HUES6 (cell line): ENCODE measurements at regions not wholly inside any gene's neighbourhood (a gene's known extent, or its start where the extent isn't known, plus 50 kb on each side); places are given as distances from the start of the nearest gene placed in this dataset.

Experiments
- H3K27ac ChIP-seq: 2 replicates; pipeline ENCODE4 v1.7.0; 2013; ENCODE audit warnings: low read depth, mild to moderate bottlenecking, low read length, inconsistent platforms
- H3K27me3 ChIP-seq: 2 replicates; pipeline ENCODE4 v1.6.1; 2013; ENCODE audit warnings: low read length; ENCODE audit not compliant: control insufficient read depth, insufficient read depth
- H3K36me3 ChIP-seq: 2 replicates; pipeline ENCODE4 v1.6.1; 2013; ENCODE audit warnings: low read length; ENCODE audit not compliant: control insufficient read depth, insufficient read depth
- H3K4me1 ChIP-seq: 2 replicates; pipeline ENCODE4 v1.6.1; 2013; ENCODE audit warnings: low read length; ENCODE audit not compliant: control insufficient read depth, insufficient read depth
- H3K4me3 ChIP-seq: 2 replicates; pipeline ENCODE4 v1.5.1; 2013; ENCODE audit warnings: low read depth, low read length
- H3K9ac ChIP-seq: one replicate; pipeline ENCODE4 v1.6.1; 2013; ENCODE audit warnings: mild to moderate bottlenecking, low read length
- H3K9me3 ChIP-seq: 2 replicates; pipeline ENCODE4 v1.6.1; 2013; ENCODE audit warnings: low read depth, low read length; ENCODE audit not compliant: control insufficient read depth, insufficient read depth

DNA sequence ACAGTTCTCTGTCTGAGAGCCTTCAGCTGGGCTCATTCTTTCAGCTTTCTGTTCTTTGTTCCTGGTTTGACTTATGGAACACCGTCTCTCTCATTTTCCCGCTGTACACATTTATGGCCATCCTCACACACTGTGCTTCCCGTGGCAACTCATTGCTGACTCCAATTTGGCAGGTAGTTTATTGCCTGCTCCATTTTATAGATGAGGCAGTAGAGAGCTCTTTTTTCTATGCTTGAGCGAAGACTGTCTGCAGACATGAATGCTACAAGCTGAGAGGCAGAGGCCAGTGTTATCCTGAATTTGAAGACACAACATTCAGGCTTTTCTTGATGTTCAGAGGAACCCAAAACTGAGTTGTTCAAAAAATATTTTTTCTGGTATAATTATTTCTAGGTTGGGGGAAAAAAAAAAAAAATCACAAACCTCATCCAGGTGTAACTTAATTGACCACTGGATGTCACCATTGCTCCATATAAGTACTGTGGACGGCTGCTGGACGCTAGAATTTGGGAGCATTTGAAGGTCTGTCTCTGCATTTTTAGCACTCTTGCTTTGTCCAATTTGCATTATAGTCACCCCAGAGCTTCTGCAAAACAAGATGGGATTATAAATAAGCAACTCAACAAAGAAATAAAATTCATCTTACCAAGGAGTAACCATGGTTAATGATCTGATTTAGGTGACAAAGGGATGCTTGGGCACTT lies 83.5 kb downstream of the HRH4 start:
- Histone ChIP-seq H3K27me3 (no peaks in the 10 kb centered on the region), H3K9me3 (no peaks in the 10 kb centered on the region), H3K27ac (no peak overlapping the region), H3K36me3 (no peaks in the 10 kb centered on the region), H3K9ac (no peak overlapping the region), H3K4me3 (no peak overlapping the region), H3K4me1 (no peaks in the 10 kb centered on the region)

DNA sequence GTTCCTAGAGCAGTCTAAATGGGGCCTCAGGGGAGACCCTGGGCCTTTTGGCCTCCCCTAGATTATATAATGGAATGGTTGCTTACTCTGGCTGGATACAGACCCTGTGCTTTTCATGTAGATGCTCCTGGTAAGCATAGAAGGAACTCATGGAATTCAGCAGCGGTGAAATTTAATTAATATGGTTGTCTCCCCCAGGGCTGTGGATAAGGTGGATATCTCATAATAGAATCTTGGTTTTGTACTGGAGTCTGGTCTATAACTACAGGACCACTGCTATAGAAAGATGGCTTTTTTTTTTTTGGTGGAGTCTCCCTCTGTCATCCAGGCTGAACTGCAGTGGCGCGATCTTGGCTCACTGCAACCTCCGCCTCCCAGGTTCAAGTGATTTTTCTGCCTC lies 84.5 kb downstream of the HRH4 start:
- Histone ChIP-seq H3K9ac (no peak overlapping the region), H3K4me1 (no peaks in the 10 kb centered on the region), H3K27me3 (no peaks in the 10 kb centered on the region), H3K9me3 (no peaks in the 10 kb centered on the region), H3K4me3 (no peak overlapping the region), H3K36me3 (no peaks in the 10 kb centered on the region), H3K27ac (no peak overlapping the region)

DNA sequence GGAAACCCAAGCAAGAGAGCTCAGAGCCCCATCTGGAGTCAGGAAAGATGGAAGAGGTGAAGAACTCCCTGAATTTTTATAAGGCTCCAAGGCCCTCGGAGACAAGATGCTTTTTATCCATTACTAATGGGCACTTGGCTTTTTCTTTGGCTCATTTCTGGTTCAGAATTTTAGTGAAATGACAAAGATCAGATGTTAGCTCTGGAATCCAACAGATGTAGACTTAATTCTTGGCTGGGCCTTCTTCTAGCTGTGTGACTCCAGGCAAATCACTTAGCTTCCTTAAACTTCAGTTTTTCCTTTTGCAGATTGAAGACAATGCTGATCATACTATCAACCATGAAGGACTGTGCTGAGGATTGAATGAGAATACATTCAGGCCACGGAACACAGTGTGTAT lies 85.2 kb downstream of the HRH4 start:
- H3K9ac ChIP-seq: no peak overlapping the region
- no peaks in the 10 kb centered on the region for H3K27me3 ChIP-seq
- no peaks in the 10 kb centered on the region for H3K4me1 ChIP-seq
- H3K27ac ChIP-seq: no peak overlapping the region
- no peaks in the 10 kb centered on the region for H3K36me3 ChIP-seq
- H3K4me3 ChIP-seq: no peak overlapping the region
- H3K9me3 ChIP-seq: no peaks in the 10 kb centered on the region

DNA sequence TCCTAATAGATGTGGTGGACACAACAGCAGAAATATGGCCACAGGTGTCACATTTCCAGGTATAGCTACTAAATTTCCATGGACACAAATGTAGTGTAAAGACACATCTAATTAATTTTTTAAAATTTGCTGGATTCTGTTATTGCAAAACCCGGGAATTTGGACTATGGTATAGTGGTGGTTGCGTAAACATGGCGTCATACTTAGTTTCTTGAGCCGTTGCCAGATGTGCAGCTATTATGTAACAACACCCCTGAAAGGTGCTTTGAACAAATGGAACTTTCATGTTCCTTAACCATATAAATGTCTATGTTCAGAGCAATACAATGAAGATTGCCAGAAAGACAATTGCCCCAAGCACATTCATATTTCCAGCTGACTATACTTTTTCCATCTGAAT lies 85.9 kb downstream of the HRH4 start:
- H3K36me3 ChIP-seq: no peaks in the 10 kb centered on the region
- H3K4me3 ChIP-seq: no peak overlapping the region
- no peaks in the 10 kb centered on the region for H3K9me3 ChIP-seq
- H3K9ac ChIP-seq: no peak overlapping the region
- H3K4me1 ChIP-seq: no peaks in the 10 kb centered on the region
- H3K27me3 ChIP-seq: no peaks in the 10 kb centered on the region
- H3K27ac ChIP-seq: no peak overlapping the region

DNA sequence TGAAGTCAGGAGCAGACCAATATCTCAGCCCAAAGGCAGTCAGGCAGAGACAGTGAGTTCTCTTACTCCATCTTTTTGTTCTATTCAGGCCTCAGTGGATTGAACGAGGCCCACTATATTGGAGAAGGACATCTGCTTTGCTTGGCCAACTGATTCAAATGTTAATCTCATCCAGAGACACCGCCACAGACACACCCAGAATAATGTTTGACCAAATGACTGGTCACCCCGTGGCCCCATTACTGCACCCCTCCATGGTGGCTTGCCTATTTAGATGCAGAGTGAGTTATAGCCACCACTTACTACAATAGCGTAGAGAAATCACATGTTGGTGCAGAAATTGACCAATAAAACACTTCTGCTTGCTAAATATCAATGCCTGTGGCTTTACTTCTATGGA lies 88.1 kb downstream of the HRH4 start:
- no peaks in the 10 kb centered on the region for H3K27me3 ChIP-seq
- H3K9ac ChIP-seq: no peak overlapping the region
- H3K36me3 ChIP-seq: no peaks in the 10 kb centered on the region
- H3K4me3 ChIP-seq: no peak overlapping the region
- no peak overlapping the region for H3K27ac ChIP-seq
- H3K4me1 ChIP-seq: peaks cover under 1% of the 10 kb centered on the region; the same call in 1 of the 2 replicates
- no peaks in the 10 kb centered on the region for H3K9me3 ChIP-seq

DNA sequence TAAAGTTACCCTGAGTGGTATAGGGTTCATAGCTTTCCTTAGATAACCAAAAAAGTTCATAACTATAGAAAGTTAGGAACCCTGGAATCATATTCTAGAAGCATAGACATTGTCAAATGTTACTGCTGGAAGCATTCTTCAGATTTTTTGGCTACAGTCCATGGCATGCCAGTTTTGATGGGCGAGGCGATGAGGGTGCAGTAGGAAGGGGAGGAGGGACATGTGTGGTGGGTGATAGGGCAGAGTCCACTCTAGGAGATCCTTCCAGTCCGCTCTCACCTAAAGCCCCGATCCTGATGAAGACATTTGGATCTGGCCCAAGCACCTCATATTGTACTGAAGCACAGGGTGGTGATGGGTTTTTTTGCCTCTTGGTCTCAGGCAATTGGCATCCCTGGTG lies 91.8 kb downstream of the HRH4 start:
- no peaks in the 10 kb centered on the region for H3K27me3 ChIP-seq

DNA sequence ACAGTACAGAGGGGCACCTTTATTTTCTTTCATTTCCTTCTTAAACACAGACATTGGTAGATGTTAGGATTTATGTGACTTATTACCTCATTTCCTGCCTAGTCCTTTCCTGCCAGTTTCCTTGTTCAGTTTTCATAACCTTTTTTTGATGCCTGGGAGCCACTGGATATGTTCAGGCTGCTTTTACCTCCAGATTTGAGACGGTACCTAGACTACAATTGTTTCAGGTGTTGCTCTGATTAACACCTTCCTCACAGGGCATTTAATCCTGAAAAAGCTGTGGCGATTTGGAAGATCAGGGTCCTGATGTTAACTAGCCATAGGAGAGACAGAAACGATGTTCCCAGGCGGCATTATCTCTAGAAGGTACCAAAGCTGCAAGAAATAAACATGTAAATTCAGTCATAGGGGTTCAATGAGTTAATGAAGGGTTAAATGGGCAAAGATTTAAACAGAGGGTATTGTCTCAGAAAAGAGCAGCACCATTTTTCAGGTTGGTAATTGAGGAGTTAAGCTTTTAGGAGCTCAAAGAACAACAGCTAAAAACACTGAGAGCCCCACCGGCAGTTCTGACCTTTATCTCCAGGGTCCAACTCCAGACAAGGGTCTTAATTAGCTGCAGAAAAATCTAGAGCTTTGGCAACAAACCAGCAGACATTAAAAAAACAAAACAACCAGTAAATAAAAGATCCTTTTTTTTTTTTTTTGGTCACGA lies 93.3 kb downstream of the HRH4 start:
- H3K27ac ChIP-seq: no peak overlapping the region
- no peaks in the 10 kb centered on the region for H3K27me3 ChIP-seq

More for the DNA sequence above, 91.8 kb downstream of the HRH4 start:
- H3K9ac ChIP-seq: no peak overlapping the region
- no peaks in the 10 kb centered on the region for H3K36me3 ChIP-seq
- H3K4me1 ChIP-seq: peaks cover 5% of the 10 kb centered on the region; the same call in 1 of the 2 replicates
- H3K9me3 ChIP-seq: no peaks in the 10 kb centered on the region
- H3K27ac ChIP-seq: no peak overlapping the region
- H3K4me3 ChIP-seq: no peak overlapping the region

DNA sequence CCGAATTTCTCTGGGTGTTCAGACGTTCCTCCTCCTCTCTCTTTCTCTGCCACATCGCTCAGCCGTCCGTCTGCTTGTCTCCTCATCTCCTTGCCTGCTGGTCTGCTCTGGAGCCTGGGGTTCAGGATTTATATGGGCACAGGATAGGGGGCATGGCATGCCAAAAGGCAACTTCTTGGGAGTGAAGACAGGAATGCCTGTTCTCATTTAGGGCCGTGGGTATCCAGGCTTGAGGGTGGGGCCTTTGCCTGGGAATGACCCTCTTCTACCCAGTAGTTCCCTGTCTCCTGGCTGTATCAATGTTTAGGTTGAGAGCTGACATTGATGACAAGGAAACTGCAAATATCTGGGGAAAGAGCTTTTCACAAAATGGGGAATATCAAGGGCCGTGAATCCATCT lies 98.0 kb downstream of the HRH4 start:
- Histone ChIP-seq H3K27ac (no peak overlapping the region), H3K27me3 (no peaks in the 10 kb centered on the region), H3K36me3 (no peaks in the 10 kb centered on the region), H3K4me3 (no peak overlapping the region), H3K4me1 (peaks cover 22% of the 10 kb centered on the region), H3K9me3 (no peaks in the 10 kb centered on the region), H3K9ac (no peak overlapping the region)

More for the DNA sequence above, 93.3 kb downstream of the HRH4 start:
- Histone ChIP-seq H3K4me1 (peaks cover 5% of the 10 kb centered on the region; the same call in 1 of the 2 replicates), H3K36me3 (no peaks in the 10 kb centered on the region), H3K9me3 (no peaks in the 10 kb centered on the region), H3K9ac (no peak overlapping the region), H3K4me3 (no peak overlapping the region)

DNA sequence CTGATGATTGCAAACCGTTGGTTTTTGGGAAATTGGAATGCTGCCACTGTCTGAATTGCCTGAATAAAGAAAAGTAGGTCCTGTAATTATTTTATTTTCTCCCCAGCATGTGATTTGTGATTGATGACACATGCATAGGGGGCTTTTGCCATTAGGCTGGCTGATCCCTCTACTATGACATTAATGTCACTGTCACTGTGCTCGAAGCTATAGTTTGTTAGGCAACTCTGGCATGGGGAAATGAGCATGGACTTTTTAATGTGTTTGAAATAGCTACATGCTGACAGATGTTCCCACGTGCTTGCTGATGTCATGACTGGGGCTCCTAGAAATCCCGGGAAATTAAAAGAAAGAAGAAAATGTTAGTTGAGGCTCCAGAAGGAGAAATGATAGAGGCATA lies 99.1 kb downstream of the HRH4 start:
- Histone ChIP-seq H3K4me3 (no peak overlapping the region), H3K9ac (no peak overlapping the region), H3K36me3 (no peaks in the 10 kb centered on the region), H3K27ac (no peak overlapping the region), H3K9me3 (no peaks in the 10 kb centered on the region), H3K4me1 (peaks cover 17% of the 10 kb centered on the region), H3K27me3 (no peaks in the 10 kb centered on the region)

DNA sequence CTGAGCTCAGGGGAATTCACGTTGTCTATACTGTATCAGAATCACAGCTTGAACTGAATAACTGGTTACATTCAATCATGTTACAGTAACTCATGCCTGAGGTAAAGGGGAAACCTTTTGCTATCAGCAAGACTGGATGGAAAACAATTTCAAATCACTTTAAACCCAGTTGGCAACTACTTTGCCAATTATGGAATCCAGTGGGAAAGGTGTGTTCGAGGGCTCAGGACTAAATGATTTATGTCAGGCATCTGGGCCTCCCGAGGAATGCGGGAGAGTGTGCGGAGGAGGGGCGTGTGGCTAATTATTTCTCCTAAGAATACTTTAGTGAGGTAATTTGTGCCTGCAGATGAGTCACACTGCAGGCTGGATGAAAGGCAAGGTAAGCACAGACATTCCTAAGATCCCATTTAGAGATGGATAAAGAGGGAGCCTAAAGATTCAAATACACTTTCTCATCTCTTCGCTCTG lies 100.1 kb downstream of the HRH4 start:
- H3K4me3 ChIP-seq: no peak overlapping the region
- no peak overlapping the region for H3K27ac ChIP-seq

DNA sequence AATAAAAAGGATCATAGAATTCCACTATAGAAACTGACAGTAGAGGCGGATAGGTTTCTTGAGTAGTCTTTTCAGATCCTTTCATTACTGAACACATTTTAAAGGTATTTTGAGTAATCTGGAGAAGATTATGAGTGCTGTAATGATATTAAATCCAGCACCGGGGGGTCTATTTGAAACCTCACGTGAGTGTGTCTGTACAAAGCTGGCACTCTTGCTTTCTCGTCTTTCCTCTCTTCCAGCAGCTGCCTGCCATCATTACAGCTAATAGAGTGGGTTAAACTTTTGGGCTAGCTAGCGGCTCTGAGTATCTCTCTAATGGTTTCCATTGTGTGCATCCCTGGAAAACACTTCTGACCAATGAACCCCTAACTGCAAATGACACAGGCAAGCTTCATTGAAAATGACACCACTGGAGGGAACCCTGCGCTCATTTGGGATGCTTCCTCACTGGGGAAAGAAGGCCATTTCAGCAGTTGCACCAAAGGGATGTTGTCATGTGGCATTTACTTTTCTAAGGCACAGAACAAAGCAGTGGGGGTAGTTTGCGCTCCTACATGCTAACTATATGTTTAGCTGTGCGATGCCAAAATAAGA lies 101.0 kb downstream of the HRH4 start:
- Histone ChIP-seq H3K4me3 (no peak overlapping the region), H3K9ac (no peak overlapping the region), H3K27me3 (no peaks in the 10 kb centered on the region), H3K4me1 (peaks cover 17% of the 10 kb centered on the region), H3K27ac (no peak overlapping the region), H3K9me3 (no peaks in the 10 kb centered on the region), H3K36me3 (no peaks in the 10 kb centered on the region)

More for the DNA sequence above, 100.1 kb downstream of the HRH4 start:
- Histone ChIP-seq H3K9me3 (no peaks in the 10 kb centered on the region), H3K9ac (no peak overlapping the region), H3K36me3 (no peaks in the 10 kb centered on the region), H3K4me1 (peaks cover 17% of the 10 kb centered on the region), H3K27me3 (no peaks in the 10 kb centered on the region)
